MG63 (cell line): ENCODE measurements at regions not wholly inside any gene's neighbourhood (a gene's known extent, or its start where the extent isn't known, plus 50 kb on each side); places are given as distances from the start of the nearest gene placed in this dataset.
"Not testable (repeated sequence)": the region's sequence is repeated elsewhere in the genome, so short reads cannot be mapped to it uniquely, and the experiment has no call there.

ENCODE experiments used
- DNase-seq: peaks from one replicate; pipeline ENCODE4 v3.0.0-alpha.2; 2020
- H3K27me3 ChIP-seq: fragments of 250-450 bp; sonication (Bioruptor Pico); 2 replicates; pipeline ENCODE4 v1.5.1; 2020; ENCODE audit warnings: mild to moderate bottlenecking, moderate library complexity
- H3K36me3 ChIP-seq: fragments of 250-450 bp; sonication (Bioruptor Pico); 2 replicates; pipeline ENCODE4 v1.5.1; 2020; ENCODE audit warnings: mild to moderate bottlenecking, moderate library complexity
- H3K4me3 ChIP-seq: fragments of 250-450 bp; sonication (Bioruptor Pico); 2 replicates; pipeline ENCODE4 v1.5.1; 2020; ENCODE audit warnings: mild to moderate bottlenecking, moderate library complexity
- H3K9me3 ChIP-seq: fragments of 250-450 bp; sonication (Bioruptor Pico); 2 replicates; pipeline ENCODE4 v1.5.1; 2020; ENCODE audit warnings: mild to moderate bottlenecking, moderate library complexity

- H3K9me3 ChIP-seq, result no peaks in the 10 kb centered on the region
- H3K4me3 ChIP-seq, result peak overlapping the region; percentile 13
- H3K36me3 ChIP-seq, result no peaks in the 10 kb centered on the region
- no peaks in the 10 kb centered on the region for H3K27me3 ChIP-seq
- peak; percentile 94 for DNase-seq
Measured at GRCh38 chr16:86343027-86343795, 167.1 kb upstream of the FOXF1 start.

DNA sequence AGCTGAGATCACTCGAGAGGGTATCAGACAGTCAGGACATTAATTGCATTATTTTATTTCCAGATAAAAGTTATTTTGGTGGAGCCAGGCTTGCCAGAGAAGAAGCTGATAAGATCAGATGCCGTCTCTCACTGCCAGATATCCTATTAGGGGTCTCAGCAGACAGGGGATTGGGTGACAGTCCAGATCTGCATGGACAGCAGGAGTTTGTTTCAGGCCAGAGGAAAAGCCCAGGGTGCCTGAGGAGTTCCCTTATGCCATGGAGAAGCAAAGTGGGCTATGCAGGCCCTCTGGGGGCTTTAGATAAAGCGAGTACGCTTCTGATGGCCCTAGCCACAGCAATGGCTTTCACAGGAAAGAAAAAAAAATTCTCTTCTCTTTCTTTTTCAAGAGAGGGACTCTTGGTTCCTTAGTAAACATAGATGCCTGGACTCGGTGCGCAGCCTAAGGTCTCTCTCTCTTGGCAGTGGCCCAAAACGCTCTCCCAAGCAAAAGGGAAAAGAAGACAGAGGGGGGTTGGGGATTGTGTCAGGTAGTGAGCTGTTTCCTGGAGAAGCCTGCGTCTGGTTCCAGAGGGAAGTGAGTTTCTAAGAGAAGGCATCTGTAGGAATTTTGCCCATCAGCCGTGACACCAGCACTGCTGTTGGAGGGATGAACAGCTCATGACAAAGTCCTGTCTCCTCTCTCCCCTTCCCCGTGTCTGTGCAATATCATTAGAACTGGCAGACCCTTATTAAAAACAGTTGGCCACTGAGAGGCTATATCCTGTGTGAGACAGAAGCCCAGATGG lies 166.3 kb upstream of the FOXF1 start:
- Histone ChIP-seq H3K36me3 (no peaks in the 10 kb centered on the region), H3K4me3 (peak overlapping the region; percentile 13), H3K27me3 (no peaks in the 10 kb centered on the region), H3K9me3 (no peaks in the 10 kb centered on the region)
- no peak for DNase-seq

- no peaks in the 10 kb centered on the region for H3K36me3 ChIP-seq
- no peak for DNase-seq
- no peaks in the 10 kb centered on the region for H3K9me3 ChIP-seq
- H3K27me3 ChIP-seq, result no peaks in the 10 kb centered on the region
- no peak overlapping the region for H3K4me3 ChIP-seq
Measured at GRCh38 chr16:86344586-86344871, 165.8 kb upstream of the FOXF1 start.

GRCh38 chr16:86344881-86345280 lies 165.4 kb upstream of the FOXF1 start:
- Histone ChIP-seq H3K4me3 (no peak overlapping the region), H3K36me3 (no peaks in the 10 kb centered on the region), H3K27me3 (no peaks in the 10 kb centered on the region), H3K9me3 (no peaks in the 10 kb centered on the region)
- DNase-seq, result no peak

GRCh38 chr16:86345516-86345915 lies 164.8 kb upstream of the FOXF1 start:
- H3K27me3 ChIP-seq, result no peaks in the 10 kb centered on the region
- no peak for DNase-seq
- no peaks in the 10 kb centered on the region for H3K36me3 ChIP-seq
- no peak overlapping the region for H3K4me3 ChIP-seq
- no peaks in the 10 kb centered on the region for H3K9me3 ChIP-seq

GRCh38 chr16:86346034-86346433 lies 164.3 kb upstream of the FOXF1 start:
- DNase-seq, result no peak
- Histone ChIP-seq H3K27me3 (no peaks in the 10 kb centered on the region), H3K36me3 (no peaks in the 10 kb centered on the region), H3K9me3 (no peaks in the 10 kb centered on the region), H3K4me3 (no peak overlapping the region)

- no peaks in the 10 kb centered on the region for H3K27me3 ChIP-seq
- H3K4me3 ChIP-seq, result no peak overlapping the region
- no peaks in the 10 kb centered on the region for H3K36me3 ChIP-seq
- no peak for DNase-seq
- H3K9me3 ChIP-seq, result no peaks in the 10 kb centered on the region
Measured at GRCh38 chr16:86347090-86347489, 163.2 kb upstream of the FOXF1 start.

- H3K27me3 ChIP-seq, result no peaks in the 10 kb centered on the region
- DNase-seq, result no peak
Measured at GRCh38 chr16:86347916-86348555, 162.3 kb upstream of the FOXF1 start.

DNA sequence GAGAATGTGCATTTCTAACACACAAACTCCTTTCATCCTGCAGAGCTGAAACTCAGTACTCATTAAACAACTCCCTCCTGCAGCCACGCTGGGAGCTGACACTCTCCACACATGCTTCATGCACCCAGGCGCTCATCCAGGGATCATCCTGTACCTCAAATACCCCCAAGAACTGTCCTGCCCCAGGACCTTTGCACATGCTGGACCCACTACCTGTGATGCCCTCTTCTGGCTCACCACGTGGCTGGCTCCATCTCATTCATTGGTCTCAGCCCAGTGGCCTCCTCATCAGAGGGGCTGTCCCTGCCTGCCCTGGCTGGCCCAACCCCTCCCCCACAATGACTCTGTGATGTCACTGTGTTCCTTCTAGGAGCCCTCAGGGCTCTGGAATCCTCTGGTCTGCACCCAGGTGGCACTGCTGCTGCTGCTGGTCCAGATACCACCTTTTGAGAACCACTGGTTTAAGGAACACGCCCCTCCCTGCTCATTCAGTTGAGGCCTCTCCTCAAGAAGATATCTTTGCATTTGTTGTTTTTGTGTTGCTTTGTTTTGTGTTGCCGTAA lies 160.9 kb upstream of the FOXF1 start:
- no peak overlapping the region for H3K4me3 ChIP-seq
- DNase-seq, result no peak
- H3K27me3 ChIP-seq, result no peaks in the 10 kb centered on the region
- no peaks in the 10 kb centered on the region for H3K9me3 ChIP-seq
- no peaks in the 10 kb centered on the region for H3K36me3 ChIP-seq

More at GRCh38 chr16:86347916-86348555, 162.3 kb upstream of the FOXF1 start:
- Histone ChIP-seq H3K36me3 (no peaks in the 10 kb centered on the region), H3K4me3 (no peak overlapping the region), H3K9me3 (no peaks in the 10 kb centered on the region)

DNA sequence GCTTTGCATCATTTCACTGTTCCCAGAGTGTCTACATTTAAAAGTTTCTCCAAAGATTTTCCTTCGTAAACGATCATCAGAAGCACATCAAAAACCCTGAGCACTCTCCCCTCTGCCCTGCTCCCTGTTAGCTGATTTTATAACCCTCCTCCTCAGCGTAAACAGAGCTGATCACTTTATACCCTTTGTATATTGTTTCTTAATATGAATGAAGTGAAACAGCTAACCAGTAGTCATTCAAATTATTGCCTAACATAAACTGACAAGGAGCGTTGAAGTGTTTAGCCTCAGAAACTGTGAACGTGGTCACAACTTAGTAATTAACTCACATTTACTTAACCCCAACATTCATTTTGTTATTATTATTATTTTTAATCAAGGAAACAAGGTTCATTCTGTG lies 160.0 kb upstream of the FOXF1 start:
- Histone ChIP-seq H3K27me3 (no peaks in the 10 kb centered on the region), H3K9me3 (no peaks in the 10 kb centered on the region), H3K4me3 (no peak overlapping the region), H3K36me3 (no peaks in the 10 kb centered on the region)
- no peak for DNase-seq

DNA sequence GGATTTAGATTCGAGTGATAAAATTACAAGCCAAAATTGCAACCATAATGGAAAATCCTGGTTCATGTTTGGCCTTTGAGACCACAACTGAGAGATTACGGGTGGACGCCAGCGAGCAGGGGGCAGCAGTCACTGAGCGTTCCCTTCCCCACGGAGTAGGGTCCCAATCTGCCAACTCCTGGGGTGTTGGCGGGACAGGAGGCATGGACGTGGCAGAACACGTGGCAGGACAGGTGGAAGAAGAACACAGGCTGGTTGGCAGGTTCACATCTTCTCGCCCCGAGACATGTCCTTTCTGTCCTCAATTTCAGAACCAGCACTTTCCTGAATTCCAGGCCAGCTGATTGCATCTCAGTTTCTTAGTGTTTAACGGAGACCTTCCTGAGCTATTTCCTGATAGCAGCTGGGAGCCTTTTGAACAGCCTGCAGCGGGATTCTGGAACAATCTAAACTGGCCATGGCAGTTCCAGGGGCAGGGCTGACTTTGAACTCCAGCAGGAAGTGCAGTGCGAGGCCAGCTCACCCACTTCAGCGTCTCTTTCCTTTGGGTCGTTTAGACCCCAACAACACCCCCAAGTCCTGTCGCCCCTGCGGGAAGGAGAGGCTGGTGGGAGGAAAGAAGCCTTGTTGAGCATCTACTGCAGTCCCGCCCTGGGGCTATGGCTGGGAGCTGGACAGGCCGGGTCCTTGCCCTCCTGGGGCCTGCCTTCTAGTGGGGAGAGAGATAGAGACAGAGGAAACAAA lies 159.1 kb upstream of the FOXF1 start:
- Histone ChIP-seq H3K36me3 (no peaks in the 10 kb centered on the region), H3K27me3 (no peaks in the 10 kb centered on the region), H3K9me3 (peaks cover 4% of the 10 kb centered on the region), H3K4me3 (no peak overlapping the region)
- no peak for DNase-seq

GRCh38 chr16:86351785-86352139 lies 158.6 kb upstream of the FOXF1 start:
- not testable (repeated sequence) for H3K4me3 ChIP-seq, H3K27me3 ChIP-seq

DNA sequence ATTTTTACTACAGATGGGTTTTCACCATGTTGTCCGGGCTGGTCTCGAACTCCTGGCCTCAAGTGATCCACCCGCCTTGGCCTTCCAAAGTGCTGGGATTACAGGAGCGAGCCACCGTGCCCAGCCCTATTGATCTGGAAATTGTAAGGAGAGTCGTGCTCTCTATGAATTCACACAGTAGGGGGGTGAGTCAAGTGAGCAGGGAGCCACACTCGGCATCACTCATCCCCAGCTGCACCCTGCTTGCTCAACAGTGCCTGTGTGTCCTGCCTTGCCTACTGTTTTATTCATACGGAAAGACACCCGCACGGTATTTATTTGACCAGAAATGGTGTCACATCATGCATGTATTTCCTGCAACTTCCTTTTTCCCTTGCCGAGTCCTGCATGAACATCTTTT lies 157.2 kb upstream of the FOXF1 start:
- Histone ChIP-seq H3K9me3 (peaks cover 10% of the 10 kb centered on the region), H3K4me3 (no peak overlapping the region), H3K27me3 (no peaks in the 10 kb centered on the region), H3K36me3 (no peaks in the 10 kb centered on the region)
- DNase-seq, result peak; percentile 79

More at GRCh38 chr16:86351785-86352139, 158.6 kb upstream of the FOXF1 start:
- not testable (repeated sequence) for H3K36me3 ChIP-seq, H3K9me3 ChIP-seq, DNase-seq

- Histone ChIP-seq H3K27me3 (no peaks in the 10 kb centered on the region), H3K4me3 (no peak overlapping the region)
- peak; percentile 96 for DNase-seq
Measured at GRCh38 chr16:86353948-86354347, 156.4 kb upstream of the FOXF1 start.

GRCh38 chr16:86354641-86355513 lies 155.4 kb upstream of the FOXF1 start:
- H3K36me3 ChIP-seq, result no peaks in the 10 kb centered on the region
- H3K9me3 ChIP-seq, result peaks cover 10% of the 10 kb centered on the region
- H3K4me3 ChIP-seq, result no peak overlapping the region
- peak; percentile 97 for DNase-seq
- no peaks in the 10 kb centered on the region for H3K27me3 ChIP-seq

More at GRCh38 chr16:86353948-86354347, 156.4 kb upstream of the FOXF1 start:
- H3K36me3 ChIP-seq, result no peaks in the 10 kb centered on the region
- peaks cover 10% of the 10 kb centered on the region for H3K9me3 ChIP-seq

- no peak overlapping the region for H3K4me3 ChIP-seq
- H3K27me3 ChIP-seq, result no peaks in the 10 kb centered on the region
- DNase-seq, result peak; percentile 97
- no peaks in the 10 kb centered on the region for H3K36me3 ChIP-seq
- peaks cover 10% of the 10 kb centered on the region for H3K9me3 ChIP-seq
Measured at GRCh38 chr16:86355531-86355930, 154.8 kb upstream of the FOXF1 start.
